GM23338 (cell line): ENCODE measurements at regions not wholly inside any gene's neighbourhood (a gene's known extent, or its start where the extent isn't known, plus 50 kb on each side); places are given as distances from the start of the nearest gene placed in this dataset.

Experiments used
- ATAC-seq: fragments of 200-7000 bp; cut with Tn5 transposase; 3 replicates; pipeline ENCODE4 v1.9.1; 2020
- DNase-seq: peaks from one replicate; pipeline ENCODE4 v3.0.0-alpha.2; 2015; ENCODE audit warnings: low spot score
- H2AFZ ChIP-seq: fragments of 200-600 bp; sonication (generic); 2 replicates; pipeline ENCODE4 v1.8.0; 2016; ENCODE audit warnings: antibody characterized with exemption, mild to moderate bottlenecking, moderate library complexity
- H3F3A ChIP-seq: fragments of 200-600 bp; sonication (generic); replicated peaks from 2 replicates; pipeline ENCODE4 v1.8.0; 2017; ENCODE audit warnings: antibody characterized with exemption, mixed run types, low read depth
- H3K27ac ChIP-seq: fragments of 200-600 bp; sonication (generic); 2 replicates; pipeline ENCODE4 v1.6.1; 2016; ENCODE audit warnings: low read depth
- H3K27me3 ChIP-seq: fragments of 200-600 bp; sonication (generic); 2 replicates; pipeline ENCODE4 v1.8.0; 2016; ENCODE audit warnings: mild to moderate bottlenecking, mixed run types, moderate library complexity; ENCODE audit not compliant: insufficient read depth
- H3K36me3 ChIP-seq: fragments of 200-600 bp; sonication (generic); 2 replicates; pipeline ENCODE4 v1.8.0; 2016; ENCODE audit warnings: mild to moderate bottlenecking; ENCODE audit not compliant: insufficient read depth
- H3K4me1 ChIP-seq: fragments of 200-600 bp; sonication (generic); 2 replicates; pipeline ENCODE4 v1.8.0; 2016; ENCODE audit warnings: mild to moderate bottlenecking, moderate library complexity; ENCODE audit not compliant: insufficient read depth
- H3K4me2 ChIP-seq: fragments of 200-600 bp; sonication (generic); 2 replicates; pipeline ENCODE4 v1.7.1; 2017; ENCODE audit warnings: mixed run types
- H3K4me3 ChIP-seq: fragments of 200-600 bp; sonication (generic); 2 replicates; pipeline ENCODE4 v1.6.1; 2016; ENCODE audit warnings: mixed run types
- H3K79me2 ChIP-seq: fragments of 200-600 bp; sonication (generic); replicated peaks from 2 replicates; pipeline ENCODE4 v1.8.0; 2017; ENCODE audit warnings: mild to moderate bottlenecking; ENCODE audit not compliant: insufficient read depth
- H3K9me2 ChIP-seq: fragments of 200-600 bp; sonication (generic); 2 replicates; pipeline ENCODE4 v1.8.0; 2017; ENCODE audit not compliant: insufficient read depth
- H4K20me1 ChIP-seq: fragments of 200-600 bp; sonication (generic); replicated peaks from 2 replicates; pipeline ENCODE4 v1.8.0; 2017; ENCODE audit warnings: mild to moderate bottlenecking; ENCODE audit not compliant: insufficient read depth
- H3K27ac Mint-ChIP-seq: 2 replicates; pipeline ENCODE4 v1.8.0; 2020; ENCODE audit warnings: inconsistent platforms, mild to moderate bottlenecking, moderate library complexity, mixed read lengths
- H3K27me3 Mint-ChIP-seq: 3 replicates; pipeline ENCODE4 v1.8.0; 2022; ENCODE audit warnings: low read depth, mild to moderate bottlenecking, moderate library complexity, mixed read lengths, inconsistent platforms; ENCODE audit not compliant: insufficient read depth, poor library complexity
- H3K36me3 Mint-ChIP-seq: 3 replicates; pipeline ENCODE4 v1.8.0; 2021; ENCODE audit warnings: low read depth, mild to moderate bottlenecking, inconsistent platforms, moderate library complexity, mixed read lengths
- H3K4me1 Mint-ChIP-seq: 3 replicates; pipeline ENCODE4 v1.8.0; 2020; ENCODE audit warnings: mild to moderate bottlenecking, inconsistent platforms, mixed read lengths
- H3K4me3 Mint-ChIP-seq: 3 replicates; pipeline ENCODE4 v1.8.0; 2021; ENCODE audit warnings: moderate library complexity, mild to moderate bottlenecking, inconsistent platforms, mixed read lengths
- H3K9me3 Mint-ChIP-seq: 3 replicates; pipeline ENCODE4 v1.8.0; 2020; ENCODE audit warnings: moderate library complexity, mild to moderate bottlenecking, inconsistent platforms, mixed read lengths
- CREB1 ChIP-seq: fragments of 250-450 bp; sonication (Bioruptor Pico); IDR thresholded peaks from 2 replicates; pipeline ENCODE4 v1.5.0; 2020; ENCODE audit warnings: low read depth, mild to moderate bottlenecking, moderate library complexity
- ETS1 ChIP-seq: IDR thresholded peaks from 2 replicates; pipeline ENCODE4 v1.6.1; 2016; ENCODE audit warnings: antibody characterized with exemption
- EZH2 ChIP-seq: fragments of 200-600 bp; sonication (generic); IDR thresholded peaks from one replicate; pipeline ENCODE4 v1.8.0; 2017; ENCODE audit warnings: antibody characterized with exemption, mild to moderate bottlenecking, low read depth; ENCODE audit not compliant: unreplicated experiment
- JUNB ChIP-seq: IDR thresholded peaks from one replicate; pipeline ENCODE4 v1.6.1; 2016; ENCODE audit warnings: antibody characterized with exemption; ENCODE audit not compliant: unreplicated experiment
- ZNF462 ChIP-seq: fragments of 250-450 bp; sonication (Bioruptor Pico); IDR thresholded peaks from 2 replicates; pipeline ENCODE4 v1.5.0; 2020; ENCODE audit warnings: mild to moderate bottlenecking, moderate library complexity

- no peaks in the 10 kb centered on the region for H3K27me3 Mint-ChIP-seq
- Histone ChIP-seq H3K79me2 (no peaks in the 10 kb centered on the region), H2AFZ (0 out of 2 replicates have a peak overlapping the region, but pooled peaks have one; percentile 23), H4K20me1 (no peaks in the 10 kb centered on the region), H3K27me3 (no peaks in the 10 kb centered on the region), H3K9me2 (no peaks in the 10 kb centered on the region), H3K4me2 (no peak overlapping the region), H3K4me1 (no peaks in the 10 kb centered on the region), H3K4me3 (no peak overlapping the region), H3K36me3 (no peaks in the 10 kb centered on the region), H3K27ac (no peak overlapping the region), H3F3A (no peaks in the 10 kb centered on the region)
- TF ChIP-seq ZNF462 (CRISPR knock-in tag) = no peak
- no peak for TF ChIP-seq EZH2
- TF ChIP-seq CREB1 (CRISPR knock-in tag) = no peak
- no peak for TF ChIP-seq ETS1
- TF ChIP-seq JUNB = no peak
- H3K4me3 Mint-ChIP-seq = no peak overlapping the region
- H3K9me3 Mint-ChIP-seq = no peaks in the 10 kb centered on the region
- no peak for DNase-seq
- no peaks in the 10 kb centered on the region for H3K36me3 Mint-ChIP-seq
- no peak for ATAC-seq
- H3K4me1 Mint-ChIP-seq = peaks cover 11% of the 10 kb centered on the region
- no peak overlapping the region for H3K27ac Mint-ChIP-seq
These were observed 302.4 kb upstream of the NR5A2 start for GRCh38 chr1:199725002-199725565.
